ENCODE measurements at regions not wholly inside any gene's neighbourhood (a gene's known extent, or its start where the extent isn't known, plus 50 kb on each side); places are given as distances from the start of the nearest gene placed in this dataset.

GRCh38 chr15:35673093-35673684, 127.2 kb upstream of the DPH6 start:
- Histone ChIP-seq H3K4me3 (ENCODE audit: low read depth, low read length) (no peak overlapping the region), H3K36me3 (ENCODE audit: control insufficient read depth, insufficient read depth, low read length) (no peaks in the 10 kb centered on the region), H3K27me3 (ENCODE audit: control insufficient read depth, insufficient read depth, low read length) (no peaks in the 10 kb centered on the region)
- TF ChIP-seq CTCF (IDR thresholded peaks at IDR 0.05; ENCODE audit: insufficient read depth, low read length, poor library complexity, severe bottlenecking) = no peak
- no peak for DNase-seq (ENCODE audit: low read depth)

GRCh38 chr15:35674873-35675781, 129.2 kb upstream of the DPH6 start:
- Histone ChIP-seq H3K36me3 (ENCODE audit: control insufficient read depth, insufficient read depth, low read length) (no peaks in the 10 kb centered on the region), H3K4me3 (ENCODE audit: low read depth, low read length) (no peak overlapping the region), H3K27me3 (ENCODE audit: control insufficient read depth, insufficient read depth, low read length) (no peaks in the 10 kb centered on the region)
- no peak for DNase-seq (ENCODE audit: low read depth)
- TF ChIP-seq CTCF (IDR thresholded peaks at IDR 0.05; ENCODE audit: insufficient read depth, low read length, poor library complexity, severe bottlenecking) = no peak

GRCh38 chr15:35678774-35679173, 132.8 kb upstream of the DPH6 start:
- Histone ChIP-seq H3K27me3 (ENCODE audit: control insufficient read depth, insufficient read depth, low read length) (no peaks in the 10 kb centered on the region), H3K4me3 (ENCODE audit: low read depth, low read length) (no peak overlapping the region), H3K36me3 (ENCODE audit: control insufficient read depth, insufficient read depth, low read length) (no peaks in the 10 kb centered on the region)
- TF ChIP-seq CTCF (IDR thresholded peaks at IDR 0.05; ENCODE audit: insufficient read depth, low read length, poor library complexity, severe bottlenecking) = no peak
- no peak for DNase-seq (ENCODE audit: low read depth)

GRCh38 chr15:35679186-35679585, 133.2 kb upstream of the DPH6 start:
- no peak for TF ChIP-seq CTCF (IDR thresholded peaks at IDR 0.05; ENCODE audit: insufficient read depth, low read length, poor library complexity, severe bottlenecking)
- DNase-seq (ENCODE audit: low read depth) = no peak
- Histone ChIP-seq H3K36me3 (ENCODE audit: control insufficient read depth, insufficient read depth, low read length) (no peaks in the 10 kb centered on the region), H3K4me3 (ENCODE audit: low read depth, low read length) (no peak overlapping the region), H3K27me3 (ENCODE audit: control insufficient read depth, insufficient read depth, low read length) (no peaks in the 10 kb centered on the region)

- no peak for DNase-seq (ENCODE audit: low read depth)
- TF ChIP-seq CTCF (IDR thresholded peaks at IDR 0.05; ENCODE audit: insufficient read depth, low read length, poor library complexity, severe bottlenecking) = no peak
- Histone ChIP-seq H3K27me3 (ENCODE audit: control insufficient read depth, insufficient read depth, low read length) (no peaks in the 10 kb centered on the region), H3K36me3 (ENCODE audit: control insufficient read depth, insufficient read depth, low read length) (no peaks in the 10 kb centered on the region), H3K4me3 (ENCODE audit: low read depth, low read length) (no peak overlapping the region)
Measured at GRCh38 chr15:35680951-35681350, 135.0 kb upstream of the DPH6 start.
